Activated CD8-positive, alpha-beta T cell treated with anti-CD3 and anti-CD28 coated beads, Interleukin-2, amount 10 ng/mL, durations not matched to agents 7 days and 5 days (primary cell): ENCODE measurements at regions not wholly inside any gene's neighbourhood (a gene's known extent, or its start where the extent isn't known, plus 50 kb on each side); places are given as distances from the start of the nearest gene placed in this dataset.

Source experiments
- ATAC-seq: fragments of 150-1000 bp; cut with Tn5 transposase; one replicate; pipeline ENCODE4 v1.10.0; 2021; ENCODE audit warnings: moderate library complexity
- CTCF ChIA-PET: fragments of 350-600 bp; sonication (Branson Sonifier 250); formaldehyde crosslinking; loops from one replicate; lab custom pipeline; 2021; ENCODE audit warnings: antibody characterized with exemption; lab: Charles Lee
- POLR2A ChIA-PET: fragments of 350-600 bp; sonication (Branson Sonifier 250); formaldehyde crosslinking; loops from one replicate; lab custom pipeline; 2021; ENCODE audit warnings: antibody characterized with exemption; lab: Charles Lee
- DNase-seq: peaks from one replicate; pipeline ENCODE4 v3.0.0-alpha.2; 2020
- H3K27ac Mint-ChIP-seq: one replicate; pipeline ENCODE4 v1.8.0; 2021; ENCODE audit warnings: mild to moderate bottlenecking, mixed read lengths
- H3K27me3 Mint-ChIP-seq: one replicate; pipeline ENCODE4 v1.8.0; 2021; ENCODE audit warnings: low read depth, mixed read lengths
- H3K36me3 Mint-ChIP-seq: one replicate; pipeline ENCODE4 v1.8.0; 2021; ENCODE audit warnings: low read depth, mixed read lengths
- H3K4me1 Mint-ChIP-seq: one replicate; pipeline ENCODE4 v1.8.0; 2021; ENCODE audit warnings: low read depth, mixed read lengths
- H3K4me3 Mint-ChIP-seq: one replicate; pipeline ENCODE4 v1.8.0; 2021; ENCODE audit warnings: mild to moderate bottlenecking, mixed read lengths
- H3K9me3 Mint-ChIP-seq: one replicate; pipeline ENCODE4 v1.8.0; 2022; ENCODE audit warnings: mixed read lengths; ENCODE audit not compliant: insufficient read depth

DNA sequence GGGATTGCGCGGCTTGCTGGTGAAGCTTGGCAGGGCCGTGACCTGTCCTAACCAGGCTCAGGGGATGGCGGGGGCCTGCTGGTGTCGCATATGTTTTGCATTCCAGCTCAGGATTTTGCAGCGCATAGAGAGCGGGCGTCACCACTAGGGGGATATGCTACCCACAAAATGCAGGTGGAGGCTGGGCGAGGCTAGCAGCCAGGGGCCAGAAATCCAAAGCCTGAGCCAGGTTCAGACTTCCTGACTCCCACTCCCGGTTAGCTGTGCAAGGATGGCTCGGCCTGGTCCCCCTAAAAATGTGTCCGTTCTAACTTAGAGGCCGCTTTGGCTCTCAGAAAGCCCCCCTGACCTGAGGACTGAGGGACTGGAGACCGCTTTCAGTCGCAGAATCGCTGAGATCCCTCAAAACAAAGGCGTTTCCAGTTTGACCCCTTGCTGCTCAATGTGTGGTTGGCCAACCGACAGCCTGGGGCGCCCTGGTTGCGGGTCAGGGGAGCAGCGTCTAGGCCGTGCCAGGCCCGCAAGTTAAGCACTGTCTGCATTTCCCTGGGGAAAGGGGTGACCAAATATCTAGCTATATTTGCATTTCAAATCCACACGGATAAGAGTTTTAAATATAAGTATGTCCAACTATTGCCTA, 361.1 kb upstream of the AMELY start:
- no peaks in the 10 kb centered on the region for H3K27me3 Mint-ChIP-seq
- peak overlapping the region; percentile 92 for H3K4me3 Mint-ChIP-seq
- H3K4me1 Mint-ChIP-seq, result peaks cover 22% of the 10 kb centered on the region
- H3K36me3 Mint-ChIP-seq, result peaks cover 23% of the 10 kb centered on the region
- no peaks in the 10 kb centered on the region for H3K9me3 Mint-ChIP-seq
- CTCF ChIA-PET, result interaction anchor here (0.6 to 2.8 kb wide), 17 partner anchors 8 to 187 kb away, joined by 3 to 10 read pairs (median 4); no protein-coding TSS in a partner anchor
- ATAC-seq (no peak), DNase-seq (peak; percentile 72)
- peak overlapping the region; percentile 97 for H3K27ac Mint-ChIP-seq
- POLR2A ChIA-PET, result interaction anchor here (1.0 to 1.4 kb wide), 6 partner anchors 17 to 167 kb away, joined by 3 to 7 read pairs (median 3); no protein-coding TSS in a partner anchor

DNA sequence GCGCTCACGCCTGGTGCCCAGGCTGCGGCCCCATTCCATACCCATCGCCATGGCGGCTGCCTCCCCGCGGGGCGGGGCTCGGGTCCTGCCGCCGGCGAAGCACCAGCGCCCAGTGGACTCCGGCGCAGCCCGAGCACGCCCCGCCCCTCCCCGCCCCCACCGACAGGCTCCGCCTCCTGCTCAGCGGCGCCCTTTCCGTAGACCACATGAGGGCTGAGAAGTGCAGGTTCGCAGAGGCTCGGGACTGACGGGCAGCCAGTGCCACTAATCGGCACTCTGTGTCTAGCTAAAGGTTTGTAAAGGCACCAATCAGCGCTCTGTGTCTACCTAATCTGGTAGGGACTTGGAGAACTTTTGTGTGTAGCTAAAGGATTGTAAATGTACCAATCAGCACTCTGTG, 352.2 kb upstream of the AMELY start:
- no peak overlapping the region for H3K4me3 Mint-ChIP-seq
- no peaks in the 10 kb centered on the region for H3K9me3 Mint-ChIP-seq
- ATAC-seq, result no peak
- H3K4me1 Mint-ChIP-seq, result peaks cover 24% of the 10 kb centered on the region
- no peaks in the 10 kb centered on the region for H3K27me3 Mint-ChIP-seq
- ChIA-PET POLR2A (no interaction called here), CTCF (interaction anchor here (2.3 kb wide), 1 partner anchor 10 kb away, joined by 10 read pairs; no protein-coding TSS in a partner anchor)
- no peak for DNase-seq
- H3K27ac Mint-ChIP-seq, result no peak overlapping the region
- no peaks in the 10 kb centered on the region for H3K36me3 Mint-ChIP-seq

DNA sequence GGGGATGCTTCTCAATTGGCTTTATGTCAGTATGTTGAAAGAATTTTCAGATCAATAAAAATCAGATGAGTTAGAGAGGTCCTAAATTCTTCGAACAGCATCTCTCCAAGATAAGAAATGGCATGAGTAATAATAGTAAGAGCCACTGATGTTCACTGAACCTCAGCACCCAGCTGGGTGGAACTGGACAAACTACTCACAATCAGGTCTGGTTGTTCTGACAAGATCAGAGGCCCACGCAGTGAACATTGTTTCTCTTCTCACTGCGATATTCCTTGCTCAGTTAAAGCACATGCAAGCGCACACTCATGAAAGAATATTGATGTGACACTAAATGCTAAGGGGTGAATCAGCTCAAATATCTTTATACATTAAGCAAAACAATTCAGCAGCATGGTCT, 351.0 kb upstream of the AMELY start:
- no peak for ATAC-seq

DNA sequence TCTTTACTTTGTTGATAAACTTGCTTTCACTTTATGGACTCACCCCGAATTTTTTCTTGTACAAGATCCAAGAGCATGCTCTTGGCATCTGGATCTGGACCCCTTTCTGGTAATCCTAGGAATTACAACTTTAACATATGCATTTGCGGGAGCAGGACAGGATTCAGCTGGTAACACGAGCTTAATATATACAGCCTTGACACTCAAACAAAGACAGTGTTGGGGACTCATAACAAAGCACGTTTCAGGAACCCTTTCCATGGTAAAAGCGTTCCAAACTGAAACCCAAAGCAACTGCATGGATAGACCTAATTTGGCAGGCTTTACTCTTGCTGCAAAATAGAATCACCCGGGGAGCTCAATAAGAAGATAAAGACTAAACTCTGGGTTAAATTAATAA, 349.7 kb upstream of the AMELY start:
- H3K4me1 Mint-ChIP-seq, result peaks cover 29% of the 10 kb centered on the region
- H3K9me3 Mint-ChIP-seq, result peaks cover 10% of the 10 kb centered on the region
- no peaks in the 10 kb centered on the region for H3K27me3 Mint-ChIP-seq
- ChIA-PET CTCF (no interaction called here), POLR2A (no interaction called here)
- H3K4me3 Mint-ChIP-seq, result no peak overlapping the region
- H3K27ac Mint-ChIP-seq, result no peak overlapping the region
- H3K36me3 Mint-ChIP-seq, result peaks cover 5% of the 10 kb centered on the region
- ATAC-seq, result no peak
- DNase-seq, result no peak

More for the DNA sequence above, 351.0 kb upstream of the AMELY start:
- no peaks in the 10 kb centered on the region for H3K27me3 Mint-ChIP-seq
- peaks cover 2% of the 10 kb centered on the region for H3K36me3 Mint-ChIP-seq
- no peak for DNase-seq
- peaks cover 4% of the 10 kb centered on the region for H3K9me3 Mint-ChIP-seq
- H3K4me1 Mint-ChIP-seq, result peaks cover 24% of the 10 kb centered on the region
- no peak overlapping the region for H3K4me3 Mint-ChIP-seq
- ChIA-PET POLR2A (no interaction called here), CTCF (interaction anchor here (0.9 kb wide), 1 partner anchor 9 kb away, joined by 3 read pairs; no protein-coding TSS in a partner anchor)
- no peak overlapping the region for H3K27ac Mint-ChIP-seq

DNA sequence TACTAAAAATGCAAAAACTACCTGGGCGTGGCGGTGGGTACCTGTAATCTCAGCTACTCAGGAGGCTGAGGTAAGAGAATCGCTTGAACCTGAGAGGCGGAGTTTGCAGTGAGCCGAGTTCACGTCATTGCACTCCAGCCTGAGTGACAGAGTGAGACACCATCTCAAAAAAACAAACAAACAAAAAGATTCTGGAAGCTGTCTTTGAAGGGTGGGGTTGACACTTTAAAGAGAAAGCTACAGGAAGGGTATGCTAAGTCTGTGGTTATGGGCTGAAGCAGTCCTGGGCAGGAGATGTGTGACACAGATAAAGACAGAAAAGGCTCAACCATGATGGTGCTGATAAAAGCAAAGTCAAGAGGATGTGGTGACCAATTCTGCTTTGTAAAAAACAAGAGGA, 328.5 kb upstream of the AMELY start:
- H3K36me3 Mint-ChIP-seq, result peaks cover 22% of the 10 kb centered on the region
- H3K27me3 Mint-ChIP-seq, result no peaks in the 10 kb centered on the region
- DNase-seq, result peak; percentile 79
- H3K27ac Mint-ChIP-seq, result peak overlapping the region; percentile 95
- peaks cover 57% of the 10 kb centered on the region for H3K4me1 Mint-ChIP-seq
- CTCF ChIA-PET, result interaction anchor here (0.8 to 1.0 kb wide), 2 partner anchors 32 to 33 kb away, joined by 3 to 8 read pairs; no protein-coding TSS in a partner anchor
- H3K9me3 Mint-ChIP-seq, result peaks cover 19% of the 10 kb centered on the region
- H3K4me3 Mint-ChIP-seq, result peak overlapping the region; percentile 48
- POLR2A ChIA-PET, result interaction anchor here (1.0 to 1.5 kb wide), 2 partner anchors 33 to 36 kb away, joined by 3 to 7 read pairs; no protein-coding TSS in a partner anchor
- ATAC-seq, result peak; percentile 94

DNA sequence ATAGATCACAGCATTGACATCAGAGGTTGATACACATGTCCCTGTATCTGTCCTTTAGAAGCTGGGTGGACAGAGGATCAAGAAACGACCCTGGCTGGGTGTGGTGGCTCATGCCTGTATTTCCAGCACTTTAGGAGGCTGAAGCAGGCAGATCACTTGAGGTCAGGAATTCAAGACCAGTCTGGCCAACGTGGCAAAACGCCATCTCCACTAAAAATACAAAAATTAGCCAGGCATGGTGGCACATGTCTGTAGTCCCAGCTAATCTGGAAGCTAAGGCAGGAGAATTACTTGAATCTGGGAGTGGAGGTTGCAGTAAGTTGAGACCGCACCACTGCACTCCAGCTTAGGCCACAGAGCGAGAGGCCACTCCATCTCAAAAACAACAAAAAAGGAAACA, 300.4 kb upstream of the AMELY start:
- CTCF ChIA-PET, result no interaction called here
- POLR2A ChIA-PET, result no interaction called here
- Mint-ChIP-seq H3K36me3 (no peaks in the 10 kb centered on the region), H3K27me3 (no peaks in the 10 kb centered on the region), H3K9me3 (no peaks in the 10 kb centered on the region), H3K4me3 (no peak overlapping the region), H3K4me1 (no peaks in the 10 kb centered on the region), H3K27ac (no peak overlapping the region)
- no peak for DNase-seq
- no peak for ATAC-seq

DNA sequence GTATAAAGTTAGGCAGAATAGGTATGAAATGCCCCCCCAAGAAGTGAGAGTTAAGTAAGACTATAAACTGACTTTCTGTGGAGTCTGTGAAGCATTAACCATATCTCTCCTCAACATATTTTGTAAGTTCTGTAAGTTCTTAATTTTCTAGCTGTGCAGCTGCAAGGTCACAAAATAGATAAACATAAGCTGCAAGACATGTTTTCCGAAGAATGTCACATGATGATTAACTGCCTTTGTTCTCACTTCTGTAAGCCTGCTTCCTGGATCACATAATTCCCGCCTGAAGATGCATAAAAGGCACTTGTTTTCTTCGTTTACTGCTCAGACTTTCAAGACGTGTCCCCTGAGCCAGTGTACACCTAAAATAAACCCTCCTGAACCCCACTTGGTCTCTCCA, 292.9 kb upstream of the AMELY start:
- Mint-ChIP-seq H3K4me3 (no peak overlapping the region), H3K27me3 (no peaks in the 10 kb centered on the region)
- POLR2A ChIA-PET, result no interaction called here

DNA sequence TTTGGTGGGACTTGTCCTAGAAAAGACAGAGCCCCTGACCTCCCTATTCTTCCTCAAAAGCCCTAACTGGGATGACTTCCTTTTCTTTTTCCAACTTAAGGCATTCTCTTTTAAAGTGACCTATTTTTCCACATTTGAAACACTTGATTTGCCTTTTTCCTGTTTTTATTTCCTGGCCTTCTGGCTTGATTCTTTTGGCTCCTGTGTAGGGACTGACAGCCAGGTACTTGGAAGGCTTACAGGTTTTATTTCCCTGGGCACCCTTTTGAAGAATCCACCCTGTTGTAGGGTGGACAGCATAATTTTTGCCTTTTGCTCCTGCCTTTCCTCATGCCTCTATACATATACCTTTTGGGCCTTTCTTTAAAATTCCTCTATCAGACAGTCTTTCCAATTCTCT, 271.0 kb upstream of the AMELY start:
- ChIA-PET POLR2A (no interaction called here), CTCF (no interaction called here)
- no peaks in the 10 kb centered on the region for H3K4me1 Mint-ChIP-seq
- no peak overlapping the region for H3K4me3 Mint-ChIP-seq
- H3K27me3 Mint-ChIP-seq, result no peaks in the 10 kb centered on the region
- peaks cover 3% of the 10 kb centered on the region for H3K36me3 Mint-ChIP-seq
- peaks cover 14% of the 10 kb centered on the region for H3K9me3 Mint-ChIP-seq
- DNase-seq (no peak), ATAC-seq (no peak)
- no peak overlapping the region for H3K27ac Mint-ChIP-seq

More for the DNA sequence above, 292.9 kb upstream of the AMELY start:
- Mint-ChIP-seq H3K9me3 (no peaks in the 10 kb centered on the region), H3K4me1 (no peaks in the 10 kb centered on the region), H3K36me3 (no peaks in the 10 kb centered on the region), H3K27ac (no peak overlapping the region)
- CTCF ChIA-PET, result no interaction called here
- no peak for DNase-seq
- ATAC-seq, result no peak

DNA sequence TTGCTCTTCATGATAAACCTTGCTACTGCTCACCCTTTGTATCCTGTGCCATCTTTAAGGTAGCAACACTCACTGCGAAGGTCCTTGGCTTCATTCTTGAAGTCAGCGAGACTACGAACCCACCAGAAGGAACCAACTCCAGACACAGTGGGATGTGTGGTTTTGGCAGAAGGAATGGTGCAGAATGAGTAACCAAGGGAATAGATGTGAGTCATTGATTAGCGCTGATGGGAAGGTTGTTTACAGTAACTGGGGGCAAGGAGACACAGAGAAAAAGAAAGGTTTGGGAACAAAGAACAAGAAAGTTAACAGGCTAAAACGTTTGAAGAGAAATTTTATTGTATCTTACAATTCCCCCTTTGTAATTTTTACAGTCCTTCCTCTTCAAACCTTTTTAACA, 266.1 kb upstream of the AMELY start:
- ChIA-PET POLR2A (no interaction called here), CTCF (interaction anchor here (0.6 kb wide), 1 partner anchor 463 kb away, joined by 3 read pairs; no protein-coding TSS in a partner anchor)
- no peak for ATAC-seq
- no peaks in the 10 kb centered on the region for H3K36me3 Mint-ChIP-seq
- H3K27me3 Mint-ChIP-seq, result no peaks in the 10 kb centered on the region
- DNase-seq, result no peak
- peaks cover under 1% of the 10 kb centered on the region for H3K9me3 Mint-ChIP-seq
- H3K4me3 Mint-ChIP-seq, result no peak overlapping the region
- H3K27ac Mint-ChIP-seq, result no peak overlapping the region
- no peaks in the 10 kb centered on the region for H3K4me1 Mint-ChIP-seq

DNA sequence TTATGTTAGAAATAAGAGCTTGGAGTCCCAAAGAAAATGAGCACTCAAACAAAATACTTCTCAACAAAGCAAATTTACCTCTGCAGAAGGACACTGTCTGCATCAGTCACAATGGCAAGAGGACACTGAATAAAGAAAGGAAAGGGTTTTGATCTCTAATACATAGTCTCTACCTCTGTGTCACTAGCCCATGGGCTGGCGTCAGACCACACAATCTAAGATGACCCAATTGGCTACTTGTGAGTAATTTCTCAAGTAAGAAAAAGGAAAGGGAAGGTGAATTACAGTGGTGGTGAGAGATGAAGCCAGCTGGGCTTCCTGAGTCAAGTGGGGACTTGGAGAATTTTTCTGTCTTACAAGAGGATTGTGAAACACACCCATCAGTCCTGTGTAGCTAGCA, 257.9 kb upstream of the AMELY start:
- H3K27ac Mint-ChIP-seq, result no peak overlapping the region
- CTCF ChIA-PET, result no interaction called here
- H3K4me3 Mint-ChIP-seq, result no peak overlapping the region
- H3K4me1 Mint-ChIP-seq, result peaks cover 5% of the 10 kb centered on the region
- H3K27me3 Mint-ChIP-seq, result peaks cover 2% of the 10 kb centered on the region
- H3K36me3 Mint-ChIP-seq, result no peaks in the 10 kb centered on the region
- DNase-seq (no peak), ATAC-seq (no peak)
- H3K9me3 Mint-ChIP-seq, result no peaks in the 10 kb centered on the region
- POLR2A ChIA-PET, result no interaction called here

DNA sequence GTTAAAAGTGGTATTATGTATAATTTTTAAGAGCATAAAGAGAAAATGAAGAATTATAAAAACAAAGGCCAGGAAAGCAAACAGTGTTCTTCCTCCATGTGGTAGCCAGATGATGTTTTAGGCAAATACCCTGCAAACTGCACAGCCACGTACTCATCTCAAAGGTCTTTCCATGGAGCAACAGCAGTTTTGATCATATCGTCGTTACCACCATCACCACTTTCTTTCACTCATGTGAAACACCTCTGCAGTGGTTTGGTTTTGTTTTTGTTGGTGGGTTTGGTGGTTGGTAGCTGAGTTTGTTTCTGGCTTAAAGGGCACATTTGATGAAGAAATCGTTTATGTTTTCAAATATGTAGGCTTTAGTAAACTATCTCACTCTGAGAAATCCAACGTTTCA, 229.9 kb upstream of the AMELY start:
- H3K27ac Mint-ChIP-seq, result peak overlapping the region; percentile 46
- peak; percentile 29 for DNase-seq
- no peak overlapping the region for H3K4me3 Mint-ChIP-seq
- H3K9me3 Mint-ChIP-seq, result no peaks in the 10 kb centered on the region
- H3K4me1 Mint-ChIP-seq, result peaks cover 8% of the 10 kb centered on the region
- no peaks in the 10 kb centered on the region for H3K36me3 Mint-ChIP-seq
- peak; percentile 49 for ATAC-seq
- ChIA-PET CTCF (no interaction called here), POLR2A (no interaction called here)
- H3K27me3 Mint-ChIP-seq, result peaks cover 3% of the 10 kb centered on the region
